Suprapubic skin (tissue), 3 donors: ENCODE measurements at regions not wholly inside any gene's neighbourhood (a gene's known extent, or its start where the extent isn't known, plus 50 kb on each side); places are given as distances from the start of the nearest gene placed in this dataset.

Source experiments
- CTCF ChIP-seq, 2 donors: fragments of 200-600 bp in 1 of 2; fragments of 450-650 bp in 1 of 2; sonication (generic) in 1 of 2; IDR thresholded peaks; one replicate each; pipeline ENCODE4 v1.5.1; 2016 to 2019; ENCODE audit warnings: antibody characterized with exemption in 2 of 2, mild to moderate bottlenecking in 1 of 2, moderate library complexity in 1 of 2
- POLR2AphosphoS5 ChIP-seq, 3 donors: sonication (generic); formaldehyde crosslinking; IDR thresholded peaks; one replicate each; pipeline ENCODE4 v1.6.1; 2017; ENCODE audit warnings: antibody characterized with exemption in 3 of 3

GRCh38 chr6:67016921-67017460 is 1310.0 kb upstream of the EYS start:
- no peak for TF ChIP-seq POLR2AphosphoS5 (IDR thresholded peaks at IDR 0.05)
- TF ChIP-seq CTCF (IDR thresholded peaks at IDR 0.05) = no peak
